IMR-90 (cell line): ENCODE measurements at regions not wholly inside any gene's neighbourhood (a gene's known extent, or its start where the extent isn't known, plus 50 kb on each side); places are given as distances from the start of the nearest gene placed in this dataset.

ENCODE experiments used
- ATAC-seq: fragments of 200-7000 bp; cut with Tn5 transposase; 2 replicates; pipeline ENCODE4 v1.9.1; 2020; ENCODE audit warnings: low read depth, mild to moderate bottlenecking, moderate library complexity
- BruUV-seq: library from RNA; stranded (reverse); fragments of 400-500 nt; replicated peaks from 2 replicates; lab custom pipeline; 2021; lab: Mats Ljungman, UMichigan
- CTCF ChIA-PET: fragments of 300-600 bp; formaldehyde crosslinking; extraction: SDS; loops from one replicate; lab custom pipeline; 2021; ENCODE audit warnings: antibody characterized with exemption; lab: Yijun Ruan, JAX
- POLR2A ChIA-PET: fragments of 300-600 bp; sonication (Branson Sonifier 250); formaldehyde crosslinking; loops from one replicate; lab custom pipeline; 2022; ENCODE audit warnings: antibody characterized with exemption; ENCODE audit not compliant: unreplicated experiment; lab: Charles Lee
- DNase-seq: peaks from one replicate; pipeline ENCODE4 v3.0.0; 2013
- H2AFZ ChIP-seq: replicated peaks from 2 replicates; pipeline ENCODE3; 2013; ENCODE audit warnings: low read length, mild to moderate bottlenecking; ENCODE audit not compliant: poor library complexity
- H2AK5ac ChIP-seq: 2 replicates; pipeline ENCODE4 v1.6.1; 2013; ENCODE audit warnings: low read depth, low read length, inconsistent platforms
- H2AK9ac ChIP-seq: replicated peaks from 2 replicates; pipeline ENCODE3; 2013; ENCODE audit warnings: mild to moderate bottlenecking, low read depth, low read length, moderate library complexity; ENCODE audit not compliant: poor library complexity
- H2BK120ac ChIP-seq: 2 replicates; pipeline ENCODE4 v1.6.1; 2013; ENCODE audit warnings: low read depth, low read length, inconsistent platforms
- H2BK15ac ChIP-seq: 3 replicates; pipeline ENCODE4 v1.6.1; 2013; ENCODE audit warnings: low read depth, low read length, inconsistent platforms
- H2BK20ac ChIP-seq: 2 replicates; pipeline ENCODE4 v1.6.1; 2013; ENCODE audit warnings: low read depth, mild to moderate bottlenecking, inconsistent platforms, low read length, moderate library complexity
- H2BK5ac ChIP-seq: 2 replicates; pipeline ENCODE4 v1.6.1; 2013; ENCODE audit warnings: mild to moderate bottlenecking, low read depth, low read length, inconsistent platforms; ENCODE audit not compliant: poor library complexity, severe bottlenecking
- H3K14ac ChIP-seq: replicated peaks from 2 replicates; pipeline ENCODE4 v1.6.1; 2013; ENCODE audit warnings: low read depth, low read length, inconsistent platforms
- H3K18ac ChIP-seq: 2 replicates; pipeline ENCODE4 v1.6.1; 2013; ENCODE audit warnings: low read depth, low read length, control low read depth
- H3K23ac ChIP-seq: 2 replicates; pipeline ENCODE4 v1.6.1; 2013; ENCODE audit warnings: low read depth, low read length, inconsistent platforms
- H3K27ac ChIP-seq: 2 replicates; pipeline ENCODE4 v1.5.1; 2013; ENCODE audit warnings: mild to moderate bottlenecking, control low read depth, low read length; ENCODE audit not compliant: insufficient read depth
- H3K27me3 ChIP-seq: 2 replicates; pipeline ENCODE4 v1.6.1; 2013; ENCODE audit warnings: low read length; ENCODE audit not compliant: control insufficient read depth, insufficient read depth
- H3K36me3 ChIP-seq: 2 replicates; pipeline ENCODE4 v1.6.1; 2013; ENCODE audit warnings: low read length, mixed read lengths; ENCODE audit not compliant: control insufficient read depth, insufficient read depth
- H3K4ac ChIP-seq: 2 replicates; pipeline ENCODE4 v1.6.1; 2013; ENCODE audit warnings: low read depth, low read length, inconsistent platforms
- H3K4me1 ChIP-seq: 2 replicates; pipeline ENCODE4 v1.6.1; 2013; ENCODE audit warnings: low read length, mixed read lengths; ENCODE audit not compliant: control insufficient read depth, insufficient read depth
- H3K4me2 ChIP-seq: 2 replicates; pipeline ENCODE4 v1.6.1; 2013; ENCODE audit warnings: low read depth, mild to moderate bottlenecking, control low read depth, low read length, moderate library complexity
- H3K4me3 ChIP-seq: 2 replicates; pipeline ENCODE4 v1.5.1; 2013; ENCODE audit warnings: low read depth, mild to moderate bottlenecking, control low read depth, low read length, moderate library complexity; ENCODE audit not compliant: insufficient read depth
- H3K56ac ChIP-seq: 2 replicates; pipeline ENCODE4 v1.6.1; 2013; ENCODE audit warnings: low read length, inconsistent platforms; ENCODE audit not compliant: insufficient read depth; ENCODE audit errors: extremely low read depth
- H3K79me1 ChIP-seq, 2 experiments: 2 replicates each; pipeline ENCODE4 v1.6.1; 2013; ENCODE audit warnings: low read length in 2 of 2, inconsistent platforms in 1 of 2, low read depth in 1 of 2
- H3K9ac ChIP-seq: 2 replicates; pipeline ENCODE4 v1.6.1; 2013; ENCODE audit warnings: low read depth, low read length, control low read depth
- H3K9me1 ChIP-seq: 2 replicates; pipeline ENCODE4 v1.6.1; 2013; ENCODE audit warnings: low read length, inconsistent platforms; ENCODE audit not compliant: insufficient read depth
- H3K9me3 ChIP-seq: 2 replicates; pipeline ENCODE4 v1.6.1; 2013; ENCODE audit warnings: low read length; ENCODE audit not compliant: control insufficient read depth, insufficient read depth
- H4K20me1 ChIP-seq: 2 replicates; pipeline ENCODE4 v1.6.1; 2013; ENCODE audit warnings: low read length, inconsistent platforms; ENCODE audit not compliant: insufficient read depth
- H4K5ac ChIP-seq: 2 replicates; pipeline ENCODE4 v1.6.1; 2013; ENCODE audit warnings: mild to moderate bottlenecking, low read depth, low read length, control low read depth
- H4K8ac ChIP-seq, 2 experiments: 2 replicates each; pipeline ENCODE4 v1.6.1; 2013; ENCODE audit warnings: low read depth in 2 of 2, low read length in 2 of 2, control low read depth in 1 of 2, inconsistent platforms in 1 of 2
- H4K91ac ChIP-seq: 2 replicates; pipeline ENCODE4 v1.6.1; 2013; ENCODE audit warnings: low read depth, low read length, inconsistent platforms; ENCODE audit not compliant: insufficient read depth
- BHLHE40 ChIP-seq: fragments of 150-350 bp; IDR thresholded peaks from 2 replicates; pipeline ENCODE4 v1.6.1; 2016; ENCODE audit warnings: mild to moderate bottlenecking, low read depth, low read length
- CEBPB ChIP-seq: IDR thresholded peaks from 2 replicates; pipeline ENCODE4 v1.6.1; 2012; ENCODE audit warnings: low read depth, low read length, improper control_type of control experiment
- CHD1 ChIP-seq: IDR thresholded peaks from 2 replicates; pipeline ENCODE4 v1.6.1; 2012; ENCODE audit warnings: low read depth, low read length, improper control_type of control experiment
- ELK1 ChIP-seq: fragments of 150-350 bp; IDR thresholded peaks from 2 replicates; pipeline ENCODE4 v1.6.1; 2016; ENCODE audit warnings: low read depth, mild to moderate bottlenecking, low read length, moderate library complexity, borderline replicate concordance
- FOS ChIP-seq: fragments of 150-350 bp; IDR thresholded peaks from 2 replicates; pipeline ENCODE4 v1.6.1; 2016; ENCODE audit warnings: low read depth, low read length
- MAFK ChIP-seq: IDR thresholded peaks from 2 replicates; pipeline ENCODE4 v1.6.1; 2012; ENCODE audit warnings: low read depth, low read length, improper control_type of control experiment
- MAZ ChIP-seq: IDR thresholded peaks from 2 replicates; pipeline ENCODE4 v1.6.1; 2012; ENCODE audit warnings: low read depth, mild to moderate bottlenecking, low read length, improper control_type of control experiment, moderate library complexity, borderline replicate concordance
- MXI1 ChIP-seq: IDR thresholded peaks from 2 replicates; pipeline ENCODE4 v1.6.1; 2012; ENCODE audit warnings: low read depth, mild to moderate bottlenecking, low read length, moderate library complexity, borderline replicate concordance
- NFE2L2 ChIP-seq: fragments of 150-350 bp; IDR thresholded peaks from 2 replicates; pipeline ENCODE4 v1.6.1; 2016; ENCODE audit warnings: low read depth, mild to moderate bottlenecking, low read length
- POLR2A ChIP-seq: IDR thresholded peaks from 2 replicates; pipeline ENCODE4 v1.6.1; 2012; ENCODE audit warnings: mild to moderate bottlenecking, low read depth, low read length
- RAD21 ChIP-seq: IDR thresholded peaks from 2 replicates; pipeline ENCODE4 v1.6.1; 2012; ENCODE audit warnings: low read length, improper control_type of control experiment
- RCOR1 ChIP-seq: IDR thresholded peaks from 2 replicates; pipeline ENCODE4 v1.6.1; 2012; ENCODE audit warnings: mild to moderate bottlenecking, low read length, improper control_type of control experiment; ENCODE audit not compliant: insufficient replicate concordance
- RFX5 ChIP-seq: IDR thresholded peaks from 2 replicates; pipeline ENCODE4 v1.8.0; 2012; ENCODE audit warnings: low read depth, mild to moderate bottlenecking, low read length, moderate library complexity
- SMC3 ChIP-seq: fragments of 150-350 bp; IDR thresholded peaks from 2 replicates; pipeline ENCODE4 v1.6.1; 2016; ENCODE audit warnings: low read depth, mild to moderate bottlenecking, antibody characterized with exemption, low read length, moderate library complexity
- WGBS, 2 experiments: methylation state at CpG; one replicate each; pipeline versions ENCODE4 v1.1.5 to v1.1.7; 2013; ENCODE audit warnings: missing lambda C conversion rate in 2 of 2; ENCODE audit not compliant: insufficient read length in 1 of 2; ENCODE audit errors: extremely low coverage in 2 of 2; 5-methylcytosine and 5-hydroxymethylcytosine counted together
- dilution Hi-C: fragments of 300-500 bp; cut with HindIII; formaldehyde crosslinking; loops from one replicate; pipeline ENCODE4 v1.14.3; 2018; ENCODE audit warnings: low sequenced_read_pairs; ENCODE audit not compliant: unreplicated experiment
- in situ Hi-C: fragments of 300-500 bp; cut with MboI; formaldehyde crosslinking; loops from 3 replicates; pipeline ENCODE4 v1.14.3; 2019; ENCODE audit warnings: low sequenced_read_pairs, inconsistent platforms, mixed read lengths
- intact Hi-C: fragments of 100-400 bp; cut with micrococcal nuclease; formaldehyde crosslinking; loops from 2 replicates; pipeline ENCODE4 v1.10.0; 2022
- TF ChIP-seq, protein P1 (sequence below): conservative IDR thresholded peaks from 2 replicates; pipeline ENCODE4 v1.5.1; 2012; ENCODE audit warnings: mild to moderate bottlenecking, low read depth, low read length, improper control_type of control experiment
- TF ChIP-seq, protein P2 (sequence below): fragments of 150-350 bp; IDR thresholded peaks from 2 replicates; pipeline ENCODE4 v1.6.1; 2017; ENCODE audit warnings: mild to moderate bottlenecking, antibody characterized with exemption, low read length, low read depth

DNA sequence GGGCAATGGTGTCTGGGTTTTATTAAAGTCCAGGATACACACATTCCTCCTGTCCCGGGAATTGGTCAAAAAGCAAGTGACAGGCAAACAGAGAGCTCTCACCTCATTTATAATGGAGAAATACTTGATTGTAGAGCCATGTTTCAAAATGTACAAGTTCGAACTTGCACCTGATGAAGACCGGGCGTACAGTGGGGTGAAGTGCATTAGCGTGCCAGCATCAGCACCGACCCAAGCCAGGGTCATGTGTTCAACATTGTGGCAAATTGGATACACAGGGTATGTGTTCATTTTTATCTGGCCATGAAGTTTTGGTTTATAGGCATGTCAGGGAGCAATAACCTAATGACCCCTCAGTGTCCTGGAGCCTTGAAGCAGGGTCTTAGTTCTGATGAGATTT, 472.5 kb downstream of the IRX1 start:
- whole genome bisulfite sequencing, 2 experiments: 63% methylated on average over 4 of the region's 6 CpGs; no CpG with 5 or more reads in 1 of the 2 experiments
- H3K14ac ChIP-seq: no peak overlapping the region
- intact Hi-C loops: no loop called here
- no peak overlapping the region for H3K9ac ChIP-seq
- no peak overlapping the region for H3K4me3 ChIP-seq
- no peak overlapping the region for H2BK15ac ChIP-seq
- BruUV-seq: no TSS peak
- no peaks in the 10 kb centered on the region for H3K27me3 ChIP-seq
- H4K20me1 ChIP-seq: no peaks in the 10 kb centered on the region
- peaks cover 31% of the 10 kb centered on the region for H3K9me3 ChIP-seq
- no peak for ATAC-seq
- CTCF ChIA-PET: no interaction called here
- in situ Hi-C loops: no loop called here
- no peak overlapping the region for H3K56ac ChIP-seq
- dilution Hi-C loops: no loop called here
- no peak overlapping the region for H2AK5ac ChIP-seq
- no peak overlapping the region for H2BK5ac ChIP-seq
- no peaks in the 10 kb centered on the region for H3K36me3 ChIP-seq
- no peak overlapping the region for H4K8ac ChIP-seq
- H3K18ac ChIP-seq: no peak overlapping the region
- no peak overlapping the region for H2AFZ ChIP-seq
- POLR2A ChIA-PET: no interaction called here
- TF ChIP-seq MXI1 (no peak), BHLHE40 (no peak), ELK1 (no peak), RCOR1 (no peak), SMC3 (no peak), NFE2L2 (no peak), POLR2A (no peak), FOS (no peak), MAFK (no peak), CHD1 (no peak), RFX5 (no peak), CEBPB (no peak), MAZ (no peak), RAD21 (no peak)
- TF ChIP-seq, protein P1, sequence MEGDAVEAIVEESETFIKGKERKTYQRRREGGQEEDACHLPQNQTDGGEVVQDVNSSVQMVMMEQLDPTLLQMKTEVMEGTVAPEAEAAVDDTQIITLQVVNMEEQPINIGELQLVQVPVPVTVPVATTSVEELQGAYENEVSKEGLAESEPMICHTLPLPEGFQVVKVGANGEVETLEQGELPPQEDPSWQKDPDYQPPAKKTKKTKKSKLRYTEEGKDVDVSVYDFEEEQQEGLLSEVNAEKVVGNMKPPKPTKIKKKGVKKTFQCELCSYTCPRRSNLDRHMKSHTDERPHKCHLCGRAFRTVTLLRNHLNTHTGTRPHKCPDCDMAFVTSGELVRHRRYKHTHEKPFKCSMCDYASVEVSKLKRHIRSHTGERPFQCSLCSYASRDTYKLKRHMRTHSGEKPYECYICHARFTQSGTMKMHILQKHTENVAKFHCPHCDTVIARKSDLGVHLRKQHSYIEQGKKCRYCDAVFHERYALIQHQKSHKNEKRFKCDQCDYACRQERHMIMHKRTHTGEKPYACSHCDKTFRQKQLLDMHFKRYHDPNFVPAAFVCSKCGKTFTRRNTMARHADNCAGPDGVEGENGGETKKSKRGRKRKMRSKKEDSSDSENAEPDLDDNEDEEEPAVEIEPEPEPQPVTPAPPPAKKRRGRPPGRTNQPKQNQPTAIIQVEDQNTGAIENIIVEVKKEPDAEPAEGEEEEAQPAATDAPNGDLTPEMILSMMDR: no peak
- TF ChIP-seq, protein P2, sequence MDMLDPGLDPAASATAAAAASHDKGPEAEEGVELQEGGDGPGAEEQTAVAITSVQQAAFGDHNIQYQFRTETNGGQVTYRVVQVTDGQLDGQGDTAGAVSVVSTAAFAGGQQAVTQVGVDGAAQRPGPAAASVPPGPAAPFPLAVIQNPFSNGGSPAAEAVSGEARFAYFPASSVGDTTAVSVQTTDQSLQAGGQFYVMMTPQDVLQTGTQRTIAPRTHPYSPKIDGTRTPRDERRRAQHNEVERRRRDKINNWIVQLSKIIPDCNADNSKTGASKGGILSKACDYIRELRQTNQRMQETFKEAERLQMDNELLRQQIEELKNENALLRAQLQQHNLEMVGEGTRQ: no peak
- no peak overlapping the region for H2BK20ac ChIP-seq
- DNase-seq: no peak
- H3K4me2 ChIP-seq: no peak overlapping the region
- H4K91ac ChIP-seq: no peak overlapping the region
- no peaks in the 10 kb centered on the region for H3K79me1 ChIP-seq
- no peak overlapping the region for H4K5ac ChIP-seq
- H2AK9ac ChIP-seq: no peak overlapping the region
- H3K27ac ChIP-seq: no peak overlapping the region
- H3K4ac ChIP-seq: no peak overlapping the region
- no peaks in the 10 kb centered on the region for H3K9me1 ChIP-seq
- no peak overlapping the region for H3K23ac ChIP-seq
- no peak overlapping the region for H2BK120ac ChIP-seq
- H3K4me1 ChIP-seq: no peaks in the 10 kb centered on the region
